Limb (tissue), 2 donors: ENCODE measurements at regions not wholly inside any gene's neighbourhood (a gene's known extent, or its start where the extent isn't known, plus 50 kb on each side); places are given as distances from the start of the nearest gene placed in this dataset.

Source experiments
- DNase-seq, 2 donors: peaks; one replicate each; pipeline ENCODE4 v3.0.0-alpha.2; 2016; ENCODE audit errors: extremely low spot score in 2 of 2

GRCh38 chrY:15162211-15162610, 637.9 kb downstream of the NLGN4Y start:
- no peak for DNase-seq

- DNase-seq, result no peak
These were observed 655.6 kb downstream of the NLGN4Y start for GRCh38 chrY:15179890-15180289.

- no peak for DNase-seq
These were observed 704.7 kb downstream of the NLGN4Y start for GRCh38 chrY:15229056-15229455.

- DNase-seq, result no peak
These were observed 715.3 kb downstream of the NLGN4Y start for GRCh38 chrY:15239596-15240132.

GRCh38 chrY:15259286-15259685, 735.0 kb downstream of the NLGN4Y start:
- no peak for DNase-seq

GRCh38 chrY:15286572-15286971, 762.2 kb downstream of the NLGN4Y start:
- no peak for DNase-seq

- no peak for DNase-seq
These were observed 765.5 kb downstream of the NLGN4Y start for GRCh38 chrY:15289821-15290220.

- no peak for DNase-seq
These were observed 768.6 kb downstream of the NLGN4Y start for GRCh38 chrY:15292881-15293280.

- DNase-seq, result no peak
These were observed 777.5 kb downstream of the NLGN4Y start for GRCh38 chrY:15301879-15302278.

- no peak for DNase-seq
These were observed 787.8 kb downstream of the NLGN4Y start for GRCh38 chrY:15312166-15312565.

- DNase-seq, result no peak
These were observed 799.9 kb downstream of the NLGN4Y start for GRCh38 chrY:15324189-15324588.

- DNase-seq, result no peak
These were observed 800.9 kb downstream of the NLGN4Y start for GRCh38 chrY:15325201-15325600.

- no peak for DNase-seq
These were observed 802.3 kb downstream of the NLGN4Y start for GRCh38 chrY:15326673-15327072.

- DNase-seq, result no peak
These were observed 804.5 kb downstream of the NLGN4Y start for GRCh38 chrY:15328848-15329247.

GRCh38 chrY:15343522-15343921, 819.2 kb downstream of the NLGN4Y start:
- DNase-seq, result no peak

- DNase-seq, result no peak
These were observed 821.3 kb downstream of the NLGN4Y start for GRCh38 chrY:15345471-15346155.

GRCh38 chrY:15349351-15349750, 825.0 kb downstream of the NLGN4Y start:
- no peak for DNase-seq

GRCh38 chrY:15355321-15355720, 831.0 kb downstream of the NLGN4Y start:
- DNase-seq, result no peak

- no peak for DNase-seq
These were observed 836.1 kb downstream of the NLGN4Y start for GRCh38 chrY:15360471-15360870.

GRCh38 chrY:15364996-15365395, 840.7 kb downstream of the NLGN4Y start:
- DNase-seq, result no peak

- DNase-seq, result peak in 1 of 2 donors; percentile 46
These were observed 844.5 kb downstream of the NLGN4Y start for GRCh38 chrY:15368786-15369185.

- DNase-seq, result no peak
These were observed 860.8 kb downstream of the NLGN4Y start for GRCh38 chrY:15385178-15385577.

- no peak for DNase-seq
These were observed 873.4 kb downstream of the NLGN4Y start for GRCh38 chrY:15397556-15398280.
